GM18517 (cell line): ENCODE measurements at regions not wholly inside any gene's neighbourhood (a gene's known extent, or its start where the extent isn't known, plus 50 kb on each side); places are given as distances from the start of the nearest gene placed in this dataset.

Experiments used
- ATAC-seq: cut with Tn5 transposase; IDR thresholded peaks from one replicate; pipeline ENCODE4 v1.9.1; 2021; ENCODE audit warnings: mild to moderate bottlenecking, moderate library complexity; ENCODE audit not compliant: unreplicated experiment

GRCh38 chr16:79303206-79303605 is 297.3 kb downstream of the MAF start:
- ATAC-seq, result no peak

GRCh38 chr16:79302731-79303130 is 297.8 kb downstream of the MAF start:
- ATAC-seq, result no peak

- ATAC-seq, result no peak
Measured at GRCh38 chr16:79301051-79301450, 299.5 kb downstream of the MAF start.

GRCh38 chr16:79298894-79299799 is 301.4 kb downstream of the MAF start:
- no peak for ATAC-seq

- ATAC-seq, result no peak
Measured at GRCh38 chr16:79298476-79298875, 302.1 kb downstream of the MAF start.

- ATAC-seq, result no peak
Measured at GRCh38 chr16:79297805-79298204, 302.7 kb downstream of the MAF start.

- no peak for ATAC-seq
Measured at GRCh38 chr16:79297296-79297695, 303.2 kb downstream of the MAF start.

- ATAC-seq, result no peak
Measured at GRCh38 chr16:79296491-79296890, 304.0 kb downstream of the MAF start.

GRCh38 chr16:79295746-79296145 is 304.8 kb downstream of the MAF start:
- no peak for ATAC-seq

GRCh38 chr16:79295162-79295561 is 305.4 kb downstream of the MAF start:
- ATAC-seq, result no peak

GRCh38 chr16:79294568-79294967 is 306.0 kb downstream of the MAF start:
- no peak for ATAC-seq

- ATAC-seq, result no peak
Measured at GRCh38 chr16:79293836-79294460, 306.6 kb downstream of the MAF start.

GRCh38 chr16:79288066-79288465 is 312.5 kb downstream of the MAF start:
- ATAC-seq, result no peak

GRCh38 chr16:79287424-79287917 is 313.1 kb downstream of the MAF start:
- no peak for ATAC-seq

- ATAC-seq, result peak; percentile 89
Measured at GRCh38 chr16:79286646-79287423, 313.7 kb downstream of the MAF start.

- no peak for ATAC-seq
Measured at GRCh38 chr16:79284766-79285165, 315.8 kb downstream of the MAF start.

GRCh38 chr16:79283578-79283977 is 317.0 kb downstream of the MAF start:
- ATAC-seq, result peak; percentile 47

- no peak for ATAC-seq
Measured at GRCh38 chr16:79282806-79283205, 317.7 kb downstream of the MAF start.

GRCh38 chr16:79278506-79278905 is 322.0 kb downstream of the MAF start:
- ATAC-seq, result peak; percentile 82

GRCh38 chr16:79276501-79276900 is 324.0 kb downstream of the MAF start:
- ATAC-seq, result no peak

GRCh38 chr16:79274264-79274663 is 326.3 kb downstream of the MAF start:
- ATAC-seq, result no peak
